DND-41 (cell line): ENCODE measurements at regions not wholly inside any gene's neighbourhood (a gene's known extent, or its start where the extent isn't known, plus 50 kb on each side); places are given as distances from the start of the nearest gene placed in this dataset.

Experiments
- ATAC-seq: fragments of 200-7000 bp; cut with Tn5 transposase; 3 replicates; pipeline ENCODE4 v1.9.1; 2021; ENCODE audit warnings: low read depth; ENCODE audit not compliant: insufficient read depth
- DNase-seq: peaks from one replicate; pipeline ENCODE4 v3.0.0-alpha.2; 2020
- H2AFZ ChIP-seq: 2 replicates; pipeline ENCODE4 v1.6.0; 2012; ENCODE audit warnings: low read depth, low read length
- H3K27ac ChIP-seq: 2 replicates; pipeline ENCODE4 v1.5.1; 2012; ENCODE audit warnings: low read length, inconsistent platforms
- H3K27me3 ChIP-seq: fragments of 200-600 bp; sonication (generic); 2 replicates; pipeline ENCODE4 v1.6.0; 2012; ENCODE audit warnings: low read length, mild to moderate bottlenecking, inconsistent platforms; ENCODE audit not compliant: insufficient read depth, poor library complexity
- H3K36me3 ChIP-seq: 2 replicates; pipeline ENCODE4 v1.5.1; 2012; ENCODE audit warnings: low read length, inconsistent platforms; ENCODE audit not compliant: insufficient read depth
- H3K4me1 ChIP-seq: 2 replicates; pipeline ENCODE4 v1.5.1; 2012; ENCODE audit warnings: mild to moderate bottlenecking, low read length; ENCODE audit not compliant: insufficient read depth
- H3K4me2 ChIP-seq: 2 replicates; pipeline ENCODE4 v1.6.0; 2012; ENCODE audit warnings: mild to moderate bottlenecking, moderate library complexity, low read length, inconsistent platforms; ENCODE audit not compliant: insufficient read depth
- H3K4me3 ChIP-seq, 2 experiments: fragments of 200-600 bp in 1 of 2; shearing (Covaris generic) in 1 of 2; 2 replicates each; pipeline ENCODE4 v1.5.1; 2012 to 2016; ENCODE audit warnings: inconsistent platforms in 2 of 2, low read length in 2 of 2, mild to moderate bottlenecking in 2 of 2, low read depth in 1 of 2, moderate library complexity in 1 of 2
- H3K79me2 ChIP-seq: 2 replicates; pipeline ENCODE4 v1.6.0; 2012; ENCODE audit warnings: low read length, inconsistent platforms; ENCODE audit not compliant: insufficient read depth
- H3K9ac ChIP-seq: 2 replicates; pipeline ENCODE4 v1.6.0; 2012; ENCODE audit warnings: low read depth, mild to moderate bottlenecking, inconsistent platforms, low read length, moderate library complexity
- H3K9me3 ChIP-seq: 2 replicates; pipeline ENCODE4 v1.5.1; 2012; ENCODE audit warnings: low read length, moderate library complexity, mild to moderate bottlenecking, inconsistent platforms; ENCODE audit not compliant: insufficient read depth, severe bottlenecking
- H4K20me1 ChIP-seq: 2 replicates; pipeline ENCODE4 v1.6.0; 2012; ENCODE audit warnings: low read length; ENCODE audit not compliant: insufficient read depth
- CTCF ChIP-seq: IDR thresholded peaks from 2 replicates; pipeline ENCODE4 v1.5.1; 2012; ENCODE audit warnings: borderline replicate concordance, low read length, moderate library complexity, mild to moderate bottlenecking; ENCODE audit not compliant: poor library complexity, severe bottlenecking; ENCODE audit errors: extremely low read depth
- EZH2 ChIP-seq: IDR thresholded peaks from 3 replicates; pipeline ENCODE4 v1.6.1; 2012; ENCODE audit warnings: borderline replicate concordance, low read depth, mild to moderate bottlenecking, moderate library complexity, low read length, inconsistent platforms; ENCODE audit not compliant: severe bottlenecking

GRCh38 chr3:144257381-144257780, 285.8 kb downstream of the DIPK2A start:
- Histone ChIP-seq H3K79me2 (no peaks in the 10 kb centered on the region), H4K20me1 (no peaks in the 10 kb centered on the region), H3K4me1 (no peaks in the 10 kb centered on the region), H3K27me3 (no peaks in the 10 kb centered on the region), H3K4me3 (no peak overlapping the region), H3K4me2 (no peak overlapping the region), H3K9ac (no peak overlapping the region), H3K36me3 (no peaks in the 10 kb centered on the region), H2AFZ (no peak overlapping the region), H3K27ac (no peak overlapping the region), H3K9me3 (no peaks in the 10 kb centered on the region)
- TF ChIP-seq CTCF (no peak), EZH2 (no peak)
- DNase-seq (no peak), ATAC-seq (no peak)

- DNase-seq (no peak), ATAC-seq (no peak)
- no peak for TF ChIP-seq CTCF
- no peak overlapping the region for H3K4me2 ChIP-seq
- no peak overlapping the region for H3K9ac ChIP-seq
- no peaks in the 10 kb centered on the region for H3K4me1 ChIP-seq
- no peaks in the 10 kb centered on the region for H3K36me3 ChIP-seq
- no peaks in the 10 kb centered on the region for H4K20me1 ChIP-seq
- H3K9me3 ChIP-seq, result no peaks in the 10 kb centered on the region
- H3K27ac ChIP-seq, result no peak overlapping the region
- no peak overlapping the region for H2AFZ ChIP-seq
- H3K4me3 ChIP-seq, result no peak overlapping the region
- no peaks in the 10 kb centered on the region for H3K27me3 ChIP-seq
- no peaks in the 10 kb centered on the region for H3K79me2 ChIP-seq
These were observed 287.6 kb downstream of the DIPK2A start for GRCh38 chr3:144259267-144259666.

- H4K20me1 ChIP-seq, result no peaks in the 10 kb centered on the region
- no peak overlapping the region for H2AFZ ChIP-seq
- ATAC-seq (no peak), DNase-seq (no peak)
- H3K79me2 ChIP-seq, result no peaks in the 10 kb centered on the region
- no peak overlapping the region for H3K9ac ChIP-seq
- no peak overlapping the region for H3K4me2 ChIP-seq
- H3K27ac ChIP-seq, result no peak overlapping the region
- no peak for TF ChIP-seq CTCF
- no peak for TF ChIP-seq EZH2
- no peaks in the 10 kb centered on the region for H3K9me3 ChIP-seq
- no peaks in the 10 kb centered on the region for H3K27me3 ChIP-seq
- no peaks in the 10 kb centered on the region for H3K4me1 ChIP-seq
- no peak overlapping the region for H3K4me3 ChIP-seq
- no peaks in the 10 kb centered on the region for H3K36me3 ChIP-seq
These were observed 292.1 kb downstream of the DIPK2A start for GRCh38 chr3:144263706-144264105.

GRCh38 chr3:144264350-144264749, 292.7 kb downstream of the DIPK2A start:
- Histone ChIP-seq H3K9ac (no peak overlapping the region), H3K4me1 (no peaks in the 10 kb centered on the region), H2AFZ (no peak overlapping the region), H3K4me3 (no peak overlapping the region), H3K79me2 (no peaks in the 10 kb centered on the region), H4K20me1 (no peaks in the 10 kb centered on the region), H3K27ac (no peak overlapping the region), H3K27me3 (no peaks in the 10 kb centered on the region), H3K9me3 (no peaks in the 10 kb centered on the region), H3K36me3 (no peaks in the 10 kb centered on the region), H3K4me2 (no peak overlapping the region)
- no peak for TF ChIP-seq CTCF
- TF ChIP-seq EZH2, result no peak
- DNase-seq (no peak), ATAC-seq (no peak)
